GM23248 (cell line): ENCODE measurements at regions not wholly inside any gene's neighbourhood (a gene's known extent, or its start where the extent isn't known, plus 50 kb on each side); places are given as distances from the start of the nearest gene placed in this dataset.

Experiments
- EZH2 ChIP-seq: fragments of 200-600 bp; sonication (generic); IDR thresholded peaks from 2 replicates; pipeline ENCODE4 v1.6.1; 2018; ENCODE audit warnings: antibody characterized with exemption, mild to moderate bottlenecking; ENCODE audit not compliant: insufficient read depth, poor library complexity, severe bottlenecking
- EZH2phosphoT487 ChIP-seq: fragments of 200-600 bp; sonication (generic); IDR thresholded peaks from 2 replicates; pipeline ENCODE4 v1.6.1; 2018; ENCODE audit warnings: antibody characterized with exemption, moderate library complexity, mild to moderate bottlenecking, low read depth; ENCODE audit not compliant: insufficient read depth

GRCh38 chr9:91087462-91087759 is 274.3 kb downstream of the AUH start:
- no peak for TF ChIP-seq EZH2phosphoT487
- no peak for TF ChIP-seq EZH2
